ENCODE measurements at regions not wholly inside any gene's neighbourhood (a gene's known extent, or its start where the extent isn't known, plus 50 kb on each side); places are given as distances from the start of the nearest gene placed in this dataset.

- TF ChIP-seq, protein P1, sequence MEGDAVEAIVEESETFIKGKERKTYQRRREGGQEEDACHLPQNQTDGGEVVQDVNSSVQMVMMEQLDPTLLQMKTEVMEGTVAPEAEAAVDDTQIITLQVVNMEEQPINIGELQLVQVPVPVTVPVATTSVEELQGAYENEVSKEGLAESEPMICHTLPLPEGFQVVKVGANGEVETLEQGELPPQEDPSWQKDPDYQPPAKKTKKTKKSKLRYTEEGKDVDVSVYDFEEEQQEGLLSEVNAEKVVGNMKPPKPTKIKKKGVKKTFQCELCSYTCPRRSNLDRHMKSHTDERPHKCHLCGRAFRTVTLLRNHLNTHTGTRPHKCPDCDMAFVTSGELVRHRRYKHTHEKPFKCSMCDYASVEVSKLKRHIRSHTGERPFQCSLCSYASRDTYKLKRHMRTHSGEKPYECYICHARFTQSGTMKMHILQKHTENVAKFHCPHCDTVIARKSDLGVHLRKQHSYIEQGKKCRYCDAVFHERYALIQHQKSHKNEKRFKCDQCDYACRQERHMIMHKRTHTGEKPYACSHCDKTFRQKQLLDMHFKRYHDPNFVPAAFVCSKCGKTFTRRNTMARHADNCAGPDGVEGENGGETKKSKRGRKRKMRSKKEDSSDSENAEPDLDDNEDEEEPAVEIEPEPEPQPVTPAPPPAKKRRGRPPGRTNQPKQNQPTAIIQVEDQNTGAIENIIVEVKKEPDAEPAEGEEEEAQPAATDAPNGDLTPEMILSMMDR (IDR thresholded peaks at IDR 0.05; ENCODE audit: low read depth, low read length): no peak
- no peak overlapping the region for H3K4me3 ChIP-seq (ENCODE audit: low read depth, low read length)
These were observed 79.1 kb upstream of the FOXP4 start for GRCh38 chr6:41467061-41467460.

- TF ChIP-seq, protein P1 (IDR thresholded peaks at IDR 0.05; ENCODE audit: low read depth, low read length): no peak
These were observed 78.4 kb upstream of the FOXP4 start for GRCh38 chr6:41467627-41468404.

GRCh38 chr6:41469156-41470028, 76.8 kb upstream of the FOXP4 start:
- TF ChIP-seq, protein P1 (IDR thresholded peaks at IDR 0.05; ENCODE audit: low read depth, low read length): no peak
- H3K4me3 ChIP-seq (ENCODE audit: low read depth, low read length): no peak overlapping the region

More at GRCh38 chr6:41467627-41468404, 78.4 kb upstream of the FOXP4 start:
- H3K4me3 ChIP-seq (ENCODE audit: low read depth, low read length): no peak overlapping the region

DNA sequence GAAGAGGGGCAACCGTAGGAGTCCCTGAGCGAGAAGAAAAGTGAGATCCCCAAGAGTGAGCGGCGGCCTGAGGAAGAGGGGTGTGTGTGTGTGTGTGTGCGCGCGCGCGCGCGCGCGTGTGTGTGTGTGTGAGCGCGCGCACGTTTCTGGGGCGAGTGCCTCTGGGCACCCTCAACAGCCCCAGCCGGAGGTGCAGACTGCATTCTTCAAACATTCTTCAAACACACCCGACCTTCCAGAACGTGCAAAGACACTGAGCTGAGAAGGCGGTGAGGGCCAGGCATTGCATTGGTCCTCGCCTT, 76.2 kb upstream of the FOXP4 start:
- TF ChIP-seq, protein P1 (IDR thresholded peaks at IDR 0.05; ENCODE audit: low read depth, low read length): no peak
- no peak overlapping the region for H3K4me3 ChIP-seq (ENCODE audit: low read depth, low read length)

DNA sequence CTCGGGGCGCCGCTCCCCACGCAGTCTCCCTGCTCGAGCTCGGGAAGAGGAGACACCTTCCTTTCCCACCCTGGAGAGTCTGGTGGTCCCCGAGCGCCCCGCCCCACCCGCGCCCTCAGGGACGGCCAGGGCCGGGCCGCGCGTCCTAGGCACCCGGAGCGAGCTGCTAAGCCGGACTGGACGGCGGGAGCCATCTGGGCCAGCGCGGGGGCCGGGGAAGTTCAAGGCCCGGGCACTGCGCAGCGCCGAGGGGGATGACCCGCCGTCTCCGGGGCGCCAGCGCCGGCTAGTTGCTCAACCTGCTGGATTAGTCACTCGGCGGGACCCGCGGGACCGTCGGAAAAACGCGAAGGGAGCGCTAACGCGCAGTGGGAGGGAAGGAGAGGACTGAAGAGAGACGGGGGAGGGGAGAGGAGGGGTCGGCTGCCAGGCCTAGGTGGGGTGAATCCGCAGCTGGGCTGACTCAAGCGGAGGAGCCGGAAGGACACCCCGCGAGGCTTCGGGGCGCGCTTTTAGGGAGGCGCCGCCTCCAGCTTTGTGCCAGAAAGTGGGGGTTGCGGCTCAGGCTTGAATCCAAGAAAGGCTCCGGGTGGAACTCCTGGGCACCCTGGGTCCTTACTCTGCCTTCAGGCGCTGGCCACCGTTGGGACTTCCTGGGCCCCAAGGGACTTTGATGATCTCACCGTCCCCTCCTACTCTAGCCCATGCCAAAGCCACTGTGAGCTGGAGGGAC, 75.7 kb upstream of the FOXP4 start:
- no peak overlapping the region for H3K4me3 ChIP-seq (ENCODE audit: low read depth, low read length)
- TF ChIP-seq, protein P1 (IDR thresholded peaks at IDR 0.05; ENCODE audit: low read depth, low read length): no peak

- no peak overlapping the region for H3K4me3 ChIP-seq (ENCODE audit: low read depth, low read length)
- TF ChIP-seq, protein P1 (IDR thresholded peaks at IDR 0.05; ENCODE audit: low read depth, low read length): no peak
These were observed 74.9 kb upstream of the FOXP4 start for GRCh38 chr6:41471064-41471895.
